NCI-H1694 (cell line): ENCODE measurements at regions not wholly inside any gene's neighbourhood (a gene's known extent, or its start where the extent isn't known, plus 50 kb on each side); places are given as distances from the start of the nearest gene placed in this dataset.

Experiments
- DNase-seq: peaks from one replicate; lab custom pipeline; 2025; lab: John Stamatoyannopoulos, UW

- DNase-seq, result no peak
Measured at GRCh38 chr10:22766693-22767092, 52.3 kb upstream of the PIP4K2A start.

- DNase-seq, result no peak
Measured at GRCh38 chr10:22765660-22766547, 51.5 kb upstream of the PIP4K2A start.

- no peak for DNase-seq
Measured at GRCh38 chr10:22764639-22765038, 50.3 kb upstream of the PIP4K2A start.
